SIG-M5 (cell line): ENCODE measurements at regions not wholly inside any gene's neighbourhood (a gene's known extent, or its start where the extent isn't known, plus 50 kb on each side); places are given as distances from the start of the nearest gene placed in this dataset.
"Not testable (repeated sequence)": the region's sequence is repeated elsewhere in the genome, so short reads cannot be mapped to it uniquely, and the experiment has no call there.

ENCODE experiments used
- DNase-seq: peaks from one replicate; lab custom pipeline; 2025; lab: John Stamatoyannopoulos, UW

GRCh38 chr15:95603802-95604201 lies 726.7 kb upstream of the NR2F2 start:
- no peak for DNase-seq

GRCh38 chr15:95604634-95605036 lies 725.9 kb upstream of the NR2F2 start:
- DNase-seq, result no peak

GRCh38 chr15:95605098-95605497 lies 725.4 kb upstream of the NR2F2 start:
- no peak for DNase-seq

GRCh38 chr15:95606551-95606950 lies 723.9 kb upstream of the NR2F2 start:
- DNase-seq, result no peak

GRCh38 chr15:95608371-95608770 lies 722.1 kb upstream of the NR2F2 start:
- no peak for DNase-seq

GRCh38 chr15:95609096-95609495 lies 721.4 kb upstream of the NR2F2 start:
- no peak for DNase-seq

GRCh38 chr15:95610945-95611344 lies 719.6 kb upstream of the NR2F2 start:
- no peak for DNase-seq

- no peak for DNase-seq
Observed at GRCh38 chr15:95615436-95615835, 715.1 kb upstream of the NR2F2 start.

- DNase-seq, result no peak
Observed at GRCh38 chr15:95616306-95616705, 714.2 kb upstream of the NR2F2 start.

GRCh38 chr15:95620934-95621579 lies 709.4 kb upstream of the NR2F2 start:
- DNase-seq, result no peak

- no peak for DNase-seq
Observed at GRCh38 chr15:95622843-95623242, 707.7 kb upstream of the NR2F2 start.

- DNase-seq, result no peak
Observed at GRCh38 chr15:95624100-95624499, 706.4 kb upstream of the NR2F2 start.

GRCh38 chr15:95624616-95625361 lies 705.7 kb upstream of the NR2F2 start:
- no peak for DNase-seq

GRCh38 chr15:95626501-95627361 lies 703.8 kb upstream of the NR2F2 start:
- no peak for DNase-seq

- DNase-seq, result no peak
Observed at GRCh38 chr15:95629503-95630168, 700.9 kb upstream of the NR2F2 start.

- DNase-seq, result no peak
Observed at GRCh38 chr15:95630683-95631082, 699.8 kb upstream of the NR2F2 start.

GRCh38 chr15:95635666-95636065 lies 694.8 kb upstream of the NR2F2 start:
- no peak for DNase-seq

GRCh38 chr15:95636107-95636506 lies 694.4 kb upstream of the NR2F2 start:
- DNase-seq, result no peak

GRCh38 chr15:95637234-95637633 lies 693.3 kb upstream of the NR2F2 start:
- not testable (repeated sequence) for DNase-seq

GRCh38 chr15:95639208-95639607 lies 691.3 kb upstream of the NR2F2 start:
- DNase-seq, result no peak

- DNase-seq, result no peak
Observed at GRCh38 chr15:95644100-95644875, 686.2 kb upstream of the NR2F2 start.
